ENCODE measurements at regions not wholly inside any gene's neighbourhood (a gene's known extent, or its start where the extent isn't known, plus 50 kb on each side); places are given as distances from the start of the nearest gene placed in this dataset.

DNA sequence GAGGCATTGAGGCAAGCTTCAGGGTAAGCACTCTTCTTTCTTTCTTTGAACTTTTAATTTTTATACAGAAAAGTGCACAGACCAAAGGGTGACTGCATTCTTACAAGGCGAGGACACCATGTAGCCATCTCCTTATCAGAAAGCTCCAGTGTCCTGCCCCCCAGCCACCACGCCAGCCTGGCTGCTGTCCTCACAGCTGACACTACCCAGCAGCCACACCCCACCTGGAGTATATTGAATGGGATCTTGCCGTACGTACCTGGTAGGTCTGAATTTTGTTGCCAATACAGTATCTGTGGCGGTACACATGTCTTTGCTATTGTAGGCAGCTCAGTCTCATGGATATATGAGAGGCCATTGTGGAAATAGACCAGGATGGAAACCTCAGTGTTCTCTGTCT, 284.0 kb upstream of the IRX2 start:
- DNase-seq = no peak
- H3K4me3 ChIP-seq (ENCODE audit: low read depth in 2 of 2, low read length in 1 of 2) = no peak overlapping the region
- CTCF ChIA-PET = no interaction called here
- WGBS (ENCODE audit: low lambda C conversion rate) = 0% methylated on average over 5 of the region's 5 CpGs
- H3K27me3 ChIP-seq (ENCODE audit: insufficient read depth) = no peaks in the 10 kb centered on the region
- H3K4me1 ChIP-seq (ENCODE audit: control insufficient read depth in 1 of 2, insufficient read depth in 2 of 2, low read depth in 1 of 2, low read length in 1 of 2) = no peaks in the 10 kb centered on the region
- POLR2A ChIA-PET = no interaction called here
- H3K9ac ChIP-seq = no peak overlapping the region
- H3K9me3 ChIP-seq = no peaks in the 10 kb centered on the region
- H3K79me2 ChIP-seq (ENCODE audit: insufficient read depth) = no peaks in the 10 kb centered on the region
- no peak overlapping the region for H3K27ac ChIP-seq (ENCODE audit: low read depth in 2 of 2, low read length in 1 of 2)
- no peak overlapping the region for H2AFZ ChIP-seq (ENCODE audit: low read depth)
- H3K4me2 ChIP-seq = no peak overlapping the region
- TF ChIP-seq, protein P1, sequence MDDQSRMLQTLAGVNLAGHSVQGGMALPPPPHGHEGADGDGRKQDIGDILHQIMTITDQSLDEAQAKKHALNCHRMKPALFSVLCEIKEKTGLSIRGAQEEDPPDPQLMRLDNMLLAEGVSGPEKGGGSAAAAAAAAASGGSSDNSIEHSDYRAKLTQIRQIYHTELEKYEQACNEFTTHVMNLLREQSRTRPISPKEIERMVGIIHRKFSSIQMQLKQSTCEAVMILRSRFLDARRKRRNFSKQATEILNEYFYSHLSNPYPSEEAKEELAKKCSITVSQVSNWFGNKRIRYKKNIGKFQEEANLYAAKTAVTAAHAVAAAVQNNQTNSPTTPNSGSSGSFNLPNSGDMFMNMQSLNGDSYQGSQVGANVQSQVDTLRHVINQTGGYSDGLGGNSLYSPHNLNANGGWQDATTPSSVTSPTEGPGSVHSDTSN (IDR thresholded peaks at IDR 0.05) = no peak
- TF ChIP-seq ELF1 (IDR thresholded peaks at IDR 0.05) = no peak
- TF ChIP-seq MEF2A (IDR thresholded peaks at IDR 0.05; ENCODE audit: borderline replicate concordance, low read depth) = no peak
- TF ChIP-seq RCOR1 (IDR thresholded peaks at IDR 0.05; ENCODE audit: low read length) = no peak
- TF ChIP-seq POLR2AphosphoS5 (IDR thresholded peaks at IDR 0.05; ENCODE audit: low read depth, low read length) = no peak
- H3K9me2 ChIP-seq = no peaks in the 10 kb centered on the region
- no peaks in the 10 kb centered on the region for H3K36me3 ChIP-seq (replicated peaks in 1 of 2; ENCODE audit: control insufficient read depth in 1 of 2, insufficient read depth in 2 of 2, low read length in 1 of 2)
- no peaks in the 10 kb centered on the region for H4K20me1 ChIP-seq (ENCODE audit: insufficient read depth)
- no peaks in the 10 kb centered on the region for H3F3A ChIP-seq (replicated peaks; ENCODE audit: insufficient read depth)

DNA sequence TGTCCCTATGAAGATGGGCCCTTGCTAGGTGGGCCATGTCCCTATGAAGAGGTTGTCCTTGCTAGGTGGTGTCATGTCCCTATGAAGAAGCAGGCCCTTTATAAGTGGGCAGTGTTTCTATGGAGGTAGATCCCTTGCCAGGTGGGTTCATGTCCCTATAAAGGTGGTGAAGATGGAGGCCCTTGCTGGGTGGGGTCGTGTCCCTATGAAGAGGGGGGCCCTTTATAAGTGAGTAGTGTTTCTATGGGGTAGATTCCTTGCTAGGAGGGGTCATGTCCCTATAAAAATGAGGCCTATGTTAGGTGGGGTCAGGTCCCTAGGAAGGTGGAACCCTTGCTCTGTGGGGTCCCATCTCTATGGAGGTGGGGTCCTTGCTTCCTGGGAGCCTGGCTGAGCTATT, 283.4 kb upstream of the IRX2 start:
- 0% methylated on average over 1 of the region's 1 CpG for WGBS (ENCODE audit: low lambda C conversion rate)
- H4K20me1 ChIP-seq (ENCODE audit: insufficient read depth) = no peaks in the 10 kb centered on the region
- CTCF ChIA-PET = no interaction called here

More for the DNA sequence above, 283.4 kb upstream of the IRX2 start:
- H3K4me2 ChIP-seq = no peak overlapping the region
- H3K9ac ChIP-seq = no peak overlapping the region
- DNase-seq = no peak
- no peaks in the 10 kb centered on the region for H3K36me3 ChIP-seq (replicated peaks in 1 of 2; ENCODE audit: control insufficient read depth in 1 of 2, insufficient read depth in 2 of 2, low read length in 1 of 2)
- no peaks in the 10 kb centered on the region for H3K79me2 ChIP-seq (ENCODE audit: insufficient read depth)
- H3K27me3 ChIP-seq (ENCODE audit: insufficient read depth) = no peaks in the 10 kb centered on the region; the same call in 1 of the 2 replicates
- no peaks in the 10 kb centered on the region for H3K9me3 ChIP-seq
- H3F3A ChIP-seq (replicated peaks; ENCODE audit: insufficient read depth) = no peaks in the 10 kb centered on the region
- H3K27ac ChIP-seq (ENCODE audit: low read depth in 2 of 2, low read length in 1 of 2) = no peak overlapping the region
- no peaks in the 10 kb centered on the region for H3K4me1 ChIP-seq (ENCODE audit: control insufficient read depth in 1 of 2, insufficient read depth in 2 of 2, low read depth in 1 of 2, low read length in 1 of 2)
- H3K9me2 ChIP-seq = no peaks in the 10 kb centered on the region
- POLR2A ChIA-PET = no interaction called here
- H2AFZ ChIP-seq (ENCODE audit: low read depth) = no peak overlapping the region
- no peak for TF ChIP-seq MXI1 (IDR thresholded peaks at IDR 0.05; ENCODE audit: low read depth, low read length)
- no peak for TF ChIP-seq JUND (IDR thresholded peaks at IDR 0.05)
- no peak for TF ChIP-seq NFIC (IDR thresholded peaks at IDR 0.05; ENCODE audit: borderline replicate concordance)
- no peak for TF ChIP-seq ZBTB33 (IDR thresholded peaks at IDR 0.05; ENCODE audit: borderline replicate concordance, low read depth)
- TF ChIP-seq, protein P1 (IDR thresholded peaks at IDR 0.05) = no peak
- TF ChIP-seq FOXJ3 (CRISPR knock-in tag; IDR thresholded peaks at IDR 0.05) = no peak
- TF ChIP-seq YY1 (IDR thresholded peaks at IDR 0.05; ENCODE audit: low read depth) = no peak
- TF ChIP-seq RCOR1 (IDR thresholded peaks at IDR 0.05; ENCODE audit: low read length) = no peak
- no peak for TF ChIP-seq TEAD4 (IDR thresholded peaks at IDR 0.05; ENCODE audit: borderline replicate concordance, insufficient read depth)
- TF ChIP-seq RXRA (IDR thresholded peaks at IDR 0.05; ENCODE audit: borderline replicate concordance, low read depth) = no peak
- no peak for TF ChIP-seq EP300 (IDR thresholded peaks at IDR 0.05; ENCODE audit: borderline replicate concordance in 1 of 2, low read depth in 1 of 2, low read length in 1 of 2)
- no peak for TF ChIP-seq FOXM1 (IDR thresholded peaks at IDR 0.05; ENCODE audit: low read depth)
- TF ChIP-seq SIN3A (IDR thresholded peaks at IDR 0.05; ENCODE audit: borderline replicate concordance, low read depth, low read length) = no peak
- H3K4me3 ChIP-seq (ENCODE audit: low read depth in 2 of 2, low read length in 1 of 2) = no peak overlapping the region
